Dermis blood vessel endothelial cell (primary cell): ENCODE measurements at regions not wholly inside any gene's neighbourhood (a gene's known extent, or its start where the extent isn't known, plus 50 kb on each side); places are given as distances from the start of the nearest gene placed in this dataset.

Source experiments
- DNase-seq: peaks from one replicate; pipeline ENCODE4 v3.0.0; 2010

GRCh38 chr14:24692382-24693352 lies 58.7 kb upstream of the GZMB start:
- DNase-seq: no peak

- DNase-seq: no peak
Observed at GRCh38 chr14:24690492-24690891, 56.5 kb upstream of the GZMB start.

- no peak for DNase-seq
Observed at GRCh38 chr14:24688030-24688658, 54.2 kb upstream of the GZMB start.
